NCI-H82 (cell line): ENCODE measurements at regions not wholly inside any gene's neighbourhood (a gene's known extent, or its start where the extent isn't known, plus 50 kb on each side); places are given as distances from the start of the nearest gene placed in this dataset.
"Not testable (repeated sequence)": the region's sequence is repeated elsewhere in the genome, so short reads cannot be mapped to it uniquely, and the experiment has no call there.

Source experiments
- DNase-seq: peaks from one replicate; lab custom pipeline; 2025; lab: John Stamatoyannopoulos, UW

DNA sequence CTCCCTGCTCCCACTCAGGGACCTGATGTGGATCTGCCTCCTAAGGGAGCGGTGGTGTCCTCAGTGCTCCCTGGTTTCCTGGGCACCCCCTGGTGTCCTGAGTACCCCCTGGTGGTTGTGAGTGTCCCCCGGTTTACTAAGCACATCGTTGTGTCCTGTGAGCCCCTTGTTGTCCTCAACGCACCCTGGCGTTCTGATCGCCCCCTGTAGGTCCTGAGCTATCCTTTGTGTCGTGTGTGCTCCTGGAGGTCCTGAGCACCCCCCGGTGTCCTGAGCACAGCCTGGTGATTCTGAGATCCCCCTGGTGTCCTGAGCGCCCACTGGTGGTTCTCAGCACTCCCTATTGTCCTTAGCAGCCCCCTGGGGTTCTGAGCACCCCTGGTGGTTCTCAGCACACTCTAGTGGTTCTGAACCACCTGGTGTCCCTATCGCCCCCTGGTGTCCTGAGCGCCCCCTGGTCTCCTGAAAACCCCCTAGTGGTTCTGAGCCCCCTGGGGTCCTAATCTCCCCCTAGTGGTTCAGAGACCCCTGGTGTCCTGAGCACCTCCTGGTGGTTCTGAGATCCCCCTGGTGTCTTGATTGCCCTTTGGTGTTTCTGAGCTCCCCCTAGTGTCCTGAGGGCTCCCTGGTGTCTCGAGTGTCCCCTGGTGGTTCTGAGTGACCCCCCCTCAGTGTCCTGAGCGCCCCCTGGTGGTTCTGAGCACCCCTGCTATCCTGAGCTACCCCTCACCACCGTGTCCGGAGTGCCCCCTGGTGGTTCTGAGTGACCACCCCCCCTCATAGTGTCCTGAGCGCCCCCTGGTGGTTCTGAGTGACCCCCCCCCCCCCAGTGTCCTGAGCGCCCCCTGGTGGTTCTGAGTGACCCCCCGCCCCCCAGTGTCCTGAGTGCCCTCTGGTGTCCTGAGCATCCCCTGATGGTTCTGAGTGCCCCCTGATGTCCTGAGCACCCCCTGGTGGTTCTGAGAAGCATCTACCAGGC lies 615.1 kb downstream of the TMEM121 start:
- peak; percentile 1 for DNase-seq

DNA sequence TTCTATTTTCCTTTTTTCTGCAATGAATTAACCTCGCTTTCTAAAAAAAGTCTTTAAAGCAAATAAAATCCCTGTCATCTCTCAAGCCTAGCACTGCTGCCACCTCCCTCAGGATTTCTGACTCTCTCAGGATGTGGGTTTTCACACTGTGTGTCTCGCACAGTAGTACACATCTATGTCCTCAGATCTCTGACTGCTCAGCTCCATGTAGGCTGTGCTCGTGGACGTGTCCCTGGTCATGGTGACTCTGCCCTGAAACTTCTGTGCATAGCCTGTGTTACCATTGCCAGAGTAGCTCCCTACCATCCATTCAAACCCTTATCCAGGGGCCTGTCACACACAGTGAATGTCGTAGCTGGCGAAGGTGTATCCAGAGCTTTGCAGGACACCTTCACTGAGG lies 619.3 kb downstream of the TMEM121 start:
- DNase-seq, result not testable (repeated sequence)

GRCh38 chr14:106153362-106153955 lies 627.1 kb downstream of the TMEM121 start:
- peak; percentile 49 for DNase-seq

- DNase-seq, result no peak
Measured at GRCh38 chr14:106163316-106163715, 636.9 kb downstream of the TMEM121 start.

DNA sequence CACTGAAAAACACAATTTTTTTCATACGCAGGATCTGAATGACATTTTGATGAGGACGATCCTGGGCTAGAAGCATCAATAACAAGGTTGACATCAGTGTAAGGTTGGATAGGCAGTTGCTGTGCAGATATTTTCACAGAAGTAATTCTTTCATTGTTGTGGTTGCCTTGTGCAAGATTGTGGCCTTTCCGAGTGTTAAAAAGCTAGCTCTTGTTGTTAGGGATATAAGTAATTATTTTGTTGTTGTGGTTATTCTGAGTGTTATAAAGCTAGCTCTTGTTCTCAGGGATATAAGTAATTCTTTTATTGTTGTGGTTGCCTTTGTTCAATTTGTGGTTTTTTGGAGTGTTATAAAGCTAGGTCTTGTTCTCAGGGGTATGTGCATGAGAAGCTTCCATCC lies 637.4 kb downstream of the TMEM121 start:
- not testable (repeated sequence) for DNase-seq

DNA sequence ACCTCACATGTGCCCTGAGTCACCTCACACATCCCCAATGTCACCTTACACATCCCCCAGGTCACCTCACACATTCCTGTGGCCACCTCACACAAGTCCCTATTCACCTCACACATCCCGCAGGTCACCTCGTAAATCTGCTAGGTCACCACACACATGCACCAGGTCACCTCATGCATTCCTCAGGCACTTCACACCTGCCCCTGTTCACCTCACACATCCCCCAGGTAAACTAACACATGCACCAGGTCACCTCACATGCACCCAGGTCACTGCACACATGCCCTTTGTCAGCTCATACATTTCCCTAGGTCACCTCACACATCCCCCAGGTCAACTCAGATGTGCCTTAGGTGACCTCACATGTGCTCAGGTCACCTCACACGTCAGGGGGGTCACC lies 639.8 kb downstream of the TMEM121 start:
- DNase-seq, result no peak

DNA sequence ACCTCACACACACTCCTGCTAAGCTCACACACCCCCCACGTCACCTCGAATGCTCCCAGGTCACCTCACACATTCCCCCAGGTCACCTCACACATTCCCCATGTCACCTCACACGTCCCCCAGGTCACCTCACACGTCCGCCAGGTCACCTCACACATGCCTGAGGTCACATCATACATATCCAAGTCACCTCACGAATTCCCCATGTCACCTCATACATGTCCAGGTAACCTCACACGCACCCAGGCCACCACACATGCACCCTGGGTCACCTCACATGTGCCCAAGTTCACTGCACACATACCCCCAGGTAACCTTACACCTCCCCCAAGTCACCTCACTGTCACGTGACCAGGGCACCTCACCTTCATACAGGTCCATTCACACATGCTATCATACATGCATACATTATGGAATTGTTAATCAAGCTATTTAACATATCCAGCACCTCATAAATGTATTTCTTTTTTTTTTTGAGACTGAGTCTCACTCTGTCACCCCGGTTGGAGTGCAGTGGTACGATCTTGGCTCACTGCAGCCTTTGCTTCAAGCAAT lies 640.3 kb downstream of the TMEM121 start:
- DNase-seq, result no peak

DNA sequence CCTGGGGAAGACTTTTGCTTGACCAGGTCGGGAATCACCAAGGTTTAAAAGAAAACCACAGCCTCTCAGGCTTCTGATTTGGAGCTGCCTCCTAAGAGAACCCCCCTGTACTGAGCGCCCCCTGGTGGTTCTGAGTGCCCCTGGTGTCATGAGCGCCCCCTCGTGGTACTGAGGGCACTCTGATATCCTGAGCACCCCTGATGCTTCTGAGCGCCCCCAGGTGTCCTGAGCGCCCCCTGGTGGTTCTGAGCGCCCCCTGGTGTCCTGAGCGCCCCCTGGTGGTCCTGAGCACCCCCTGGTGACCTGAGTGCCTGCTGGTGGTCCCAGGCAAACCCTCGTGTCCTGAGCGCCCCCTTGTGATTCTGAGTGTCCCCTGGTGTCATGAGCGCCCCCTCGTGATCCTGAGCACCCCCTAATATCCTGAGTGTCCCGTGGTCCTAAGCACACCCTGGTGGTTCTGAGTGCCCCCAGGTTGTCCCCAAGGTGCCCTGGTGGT lies 643.8 kb downstream of the TMEM121 start:
- peak; percentile 26 for DNase-seq

DNA sequence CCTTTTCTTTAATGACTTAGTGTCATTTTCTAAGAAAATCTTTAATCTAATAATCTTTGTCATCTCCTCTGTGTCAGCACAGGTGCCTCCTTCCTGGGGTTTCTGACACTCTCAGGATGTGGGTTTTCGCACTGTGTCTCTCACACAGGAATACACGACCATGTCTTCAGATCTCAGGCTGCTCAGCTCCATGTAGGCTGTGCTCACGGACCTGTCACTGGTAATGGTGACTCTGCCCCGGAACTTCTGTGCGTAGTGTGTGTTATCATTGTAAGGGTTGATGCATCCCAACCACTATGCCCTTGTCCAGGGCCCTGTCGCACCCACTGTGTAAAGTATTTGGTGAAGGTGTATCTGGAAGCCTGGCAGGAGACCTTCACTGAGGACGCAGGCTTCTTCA lies 647.8 kb downstream of the TMEM121 start:
- DNase-seq, result no peak

DNA sequence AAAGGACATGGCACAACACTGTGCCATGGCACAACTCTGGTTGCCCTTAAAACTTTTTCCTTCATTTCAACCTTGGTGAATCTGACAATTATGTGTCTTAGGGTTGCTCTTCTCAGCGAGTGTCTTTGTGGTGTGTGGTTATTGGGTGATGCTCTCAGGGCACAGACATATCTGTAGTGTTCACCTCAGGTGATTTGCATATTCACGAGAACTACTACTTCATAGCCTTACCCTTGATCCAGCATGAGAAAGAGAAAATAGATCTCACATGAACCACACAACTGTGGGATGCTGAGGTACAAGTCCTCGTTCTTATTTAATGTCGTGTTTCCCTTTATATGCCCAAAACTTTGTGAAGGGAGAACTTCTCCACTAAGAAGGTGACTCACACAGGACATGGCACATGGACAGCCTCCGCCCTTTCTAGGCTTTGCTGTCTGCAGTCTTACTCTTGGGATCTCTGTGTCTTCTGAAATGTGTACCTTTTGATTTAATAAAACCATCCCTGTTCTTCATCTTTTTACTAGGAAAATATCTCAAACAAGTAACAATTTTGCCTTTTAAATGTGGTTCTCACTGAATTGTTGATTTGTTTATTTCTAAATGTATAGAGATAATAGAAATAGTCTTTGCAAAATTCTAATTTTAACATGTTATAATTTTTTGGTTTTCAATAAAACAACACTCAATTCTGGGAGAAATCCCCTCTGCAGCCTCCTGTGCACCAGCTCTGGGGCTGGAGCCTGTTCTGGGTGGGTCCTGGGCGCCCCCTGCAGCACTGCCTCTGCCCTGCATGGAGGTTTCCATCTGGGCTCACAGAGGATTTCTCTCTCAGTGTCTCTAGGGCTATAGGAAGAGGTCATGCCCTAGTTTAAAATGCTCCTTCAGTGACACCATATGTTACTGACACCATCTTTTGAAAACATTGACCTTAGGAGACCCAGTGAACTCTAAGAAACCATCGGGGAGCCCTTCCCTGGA lies 651.2 kb downstream of the TMEM121 start:
- DNase-seq, result not testable (repeated sequence)

- DNase-seq, result no peak
Measured at GRCh38 chr14:106179761-106180160, 653.4 kb downstream of the TMEM121 start.

DNA sequence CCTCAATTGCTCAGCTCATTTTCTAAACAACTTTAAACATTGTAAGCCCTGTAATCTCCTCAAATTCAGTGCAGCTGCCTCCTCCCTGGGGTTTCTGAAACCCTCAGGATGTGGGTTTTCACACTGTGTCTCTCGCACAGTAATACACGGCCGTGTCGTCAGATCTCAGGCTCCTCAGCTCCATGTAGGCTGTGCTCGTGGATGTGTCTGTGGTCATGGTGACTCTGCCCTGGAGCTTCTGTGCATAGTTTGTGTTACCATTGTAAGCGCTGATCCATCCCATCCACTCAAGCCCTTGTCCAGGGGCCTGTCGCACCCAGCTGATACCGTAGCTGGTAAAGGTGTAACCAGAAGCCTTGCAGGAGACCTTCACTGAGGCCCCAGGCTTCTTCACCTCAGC lies 658.4 kb downstream of the TMEM121 start:
- DNase-seq, result not testable (repeated sequence)

DNA sequence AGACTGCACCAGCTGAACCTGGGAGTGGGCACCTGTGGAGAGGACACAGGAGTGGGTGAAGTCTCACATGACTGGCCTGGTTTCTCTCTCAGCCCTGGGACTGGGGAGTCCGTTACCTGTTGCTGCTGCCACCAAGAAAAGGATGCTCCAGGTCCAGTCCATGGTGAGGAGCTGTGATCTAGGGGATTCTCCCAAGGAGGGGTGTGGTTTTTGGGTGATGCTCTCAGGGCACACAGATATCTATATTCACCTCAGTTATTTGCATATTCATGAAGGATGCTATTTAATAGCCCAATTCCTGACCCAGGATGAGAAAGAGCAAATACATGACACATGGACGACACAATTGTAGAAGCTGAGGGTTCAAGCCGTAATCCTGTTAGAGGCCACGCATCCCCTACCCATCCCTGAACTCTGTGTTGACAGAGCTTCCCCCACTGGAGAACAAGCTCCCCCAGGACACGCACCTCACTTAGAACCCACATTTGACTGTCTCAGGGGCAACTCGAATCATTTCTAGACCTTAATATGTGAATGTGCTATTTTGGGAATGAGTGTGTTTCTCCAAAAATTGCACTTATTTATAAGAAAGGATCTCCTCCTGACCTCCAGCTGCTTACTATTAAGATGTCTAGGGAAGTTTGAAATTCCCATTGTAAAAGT lies 658.9 kb downstream of the TMEM121 start:
- DNase-seq, result not testable (repeated sequence)

GRCh38 chr14:106185837-106186233 lies 659.5 kb downstream of the TMEM121 start:
- no peak for DNase-seq

DNA sequence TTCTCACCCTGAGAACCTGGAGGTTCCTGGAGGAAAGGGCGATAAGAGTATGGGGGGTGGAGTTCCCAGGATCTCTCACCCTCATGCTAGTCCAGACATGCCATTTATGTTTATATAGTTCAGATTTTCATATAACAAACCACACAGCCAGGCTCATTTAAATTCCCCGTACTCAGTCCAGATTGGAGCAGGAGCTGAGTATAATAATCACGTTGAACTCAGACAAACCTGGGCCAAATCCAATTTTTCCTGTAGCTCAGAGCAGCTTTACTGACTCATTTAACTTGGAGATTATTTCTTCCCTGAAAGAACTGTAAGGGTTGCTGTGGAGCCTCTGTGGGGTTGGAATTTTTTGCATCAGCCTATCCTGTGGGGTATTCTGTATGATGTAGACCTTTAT lies 660.8 kb downstream of the TMEM121 start:
- peak; percentile 2 for DNase-seq

DNA sequence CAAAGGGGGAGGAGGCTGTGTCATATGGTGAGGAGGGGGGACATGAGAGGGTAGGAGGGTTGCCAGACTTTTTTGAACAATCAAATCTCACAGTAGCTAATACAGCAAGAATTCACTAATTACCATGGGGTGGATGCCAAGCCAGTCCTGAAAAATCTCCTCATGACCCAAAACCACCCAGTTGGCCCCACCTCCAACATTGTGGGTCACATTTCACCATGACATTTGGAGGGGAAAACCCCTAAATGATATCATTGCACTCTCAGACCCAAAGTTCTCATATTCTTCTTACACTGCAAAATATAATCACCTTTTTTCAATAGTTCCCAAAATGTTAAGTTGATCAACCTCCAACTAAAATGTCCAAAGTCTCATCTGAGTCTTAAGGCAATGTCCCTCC lies 666.3 kb downstream of the TMEM121 start:
- not testable (repeated sequence) for DNase-seq

GRCh38 chr14:106196459-106196858 lies 670.1 kb downstream of the TMEM121 start:
- peak; percentile 6 for DNase-seq

GRCh38 chr14:106197264-106197663 lies 670.9 kb downstream of the TMEM121 start:
- DNase-seq, result not testable (repeated sequence)

DNA sequence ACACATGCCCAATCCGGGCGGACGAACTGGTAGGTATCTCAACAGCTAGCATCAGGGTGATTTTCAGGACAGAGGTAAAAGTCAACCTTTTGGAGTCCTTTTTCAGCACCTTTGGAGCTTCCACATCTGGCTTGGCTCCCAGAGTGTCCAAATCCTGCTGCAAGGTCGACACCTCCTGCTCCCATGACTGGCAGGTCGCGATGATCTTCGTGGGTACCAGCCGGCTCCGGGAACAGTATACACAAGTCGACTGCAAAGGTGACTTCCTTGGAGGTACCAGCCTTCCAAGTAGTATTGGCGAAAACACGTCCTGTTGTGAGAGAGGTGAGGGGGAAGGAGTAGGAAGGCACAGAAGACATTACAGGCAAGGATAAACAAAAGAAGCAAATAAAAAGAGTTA lies 672.7 kb downstream of the TMEM121 start:
- no peak for DNase-seq

DNA sequence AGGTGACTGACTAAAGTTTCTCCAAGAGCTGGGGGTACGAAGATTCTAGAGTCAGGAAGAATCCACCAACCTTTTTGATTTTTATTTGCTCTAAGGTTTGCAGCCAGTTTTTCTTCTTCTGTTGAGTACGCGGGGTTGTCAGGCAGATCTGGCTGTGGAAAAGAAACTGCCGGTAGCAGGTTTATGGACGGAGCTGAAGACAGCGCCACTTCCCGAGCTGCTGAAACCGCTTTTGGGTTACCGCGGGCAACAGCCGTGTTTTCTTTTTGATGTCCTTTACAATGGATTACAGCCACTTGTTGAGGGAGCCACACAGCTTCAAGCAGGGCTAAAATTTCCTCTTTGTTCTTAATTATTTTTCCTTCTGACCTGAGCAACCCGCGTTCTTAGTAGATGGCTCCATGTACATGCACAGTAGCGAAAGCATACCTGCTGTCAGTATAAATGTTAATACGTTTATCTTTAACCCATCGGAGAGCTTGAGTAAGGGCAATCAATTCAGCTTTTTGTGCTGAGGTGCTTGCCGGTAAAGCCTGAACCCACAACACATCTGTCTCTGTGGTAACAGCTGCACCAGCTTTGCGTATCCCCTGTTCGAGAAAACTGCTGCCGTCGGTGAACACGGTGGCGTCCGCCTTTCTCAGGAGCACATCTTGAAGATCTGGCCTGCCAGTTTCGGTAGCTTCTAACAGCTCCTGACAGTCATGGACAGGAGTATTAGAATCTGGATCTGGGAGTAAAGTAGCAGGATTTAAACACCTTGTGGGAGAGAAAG lies 674.3 kb downstream of the TMEM121 start:
- DNase-seq, result no peak
